ENCODE measurements at regions not wholly inside any gene's neighbourhood (a gene's known extent, or its start where the extent isn't known, plus 50 kb on each side); places are given as distances from the start of the nearest gene placed in this dataset.

DNA sequence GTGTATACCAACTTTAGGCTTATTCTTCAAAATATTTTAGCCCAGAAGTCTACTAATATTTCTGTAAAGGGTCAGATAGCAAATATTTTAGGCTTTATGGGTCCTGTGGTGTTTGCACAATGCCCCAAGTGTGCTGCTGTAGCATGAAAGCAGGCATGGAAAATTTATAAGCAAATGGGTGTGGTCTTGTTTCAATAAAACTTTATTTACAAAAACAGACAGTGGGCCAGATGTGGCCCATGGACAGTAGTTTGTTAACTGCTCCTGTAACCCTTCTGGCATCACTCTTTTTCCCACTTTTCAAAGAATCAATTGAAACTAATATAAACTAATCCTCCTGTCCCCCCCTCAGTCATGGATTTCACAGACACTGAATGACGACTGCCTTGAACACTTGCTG lies 410.7 kb downstream of the SHISA9 start:
- TF ChIP-seq, protein P1, sequence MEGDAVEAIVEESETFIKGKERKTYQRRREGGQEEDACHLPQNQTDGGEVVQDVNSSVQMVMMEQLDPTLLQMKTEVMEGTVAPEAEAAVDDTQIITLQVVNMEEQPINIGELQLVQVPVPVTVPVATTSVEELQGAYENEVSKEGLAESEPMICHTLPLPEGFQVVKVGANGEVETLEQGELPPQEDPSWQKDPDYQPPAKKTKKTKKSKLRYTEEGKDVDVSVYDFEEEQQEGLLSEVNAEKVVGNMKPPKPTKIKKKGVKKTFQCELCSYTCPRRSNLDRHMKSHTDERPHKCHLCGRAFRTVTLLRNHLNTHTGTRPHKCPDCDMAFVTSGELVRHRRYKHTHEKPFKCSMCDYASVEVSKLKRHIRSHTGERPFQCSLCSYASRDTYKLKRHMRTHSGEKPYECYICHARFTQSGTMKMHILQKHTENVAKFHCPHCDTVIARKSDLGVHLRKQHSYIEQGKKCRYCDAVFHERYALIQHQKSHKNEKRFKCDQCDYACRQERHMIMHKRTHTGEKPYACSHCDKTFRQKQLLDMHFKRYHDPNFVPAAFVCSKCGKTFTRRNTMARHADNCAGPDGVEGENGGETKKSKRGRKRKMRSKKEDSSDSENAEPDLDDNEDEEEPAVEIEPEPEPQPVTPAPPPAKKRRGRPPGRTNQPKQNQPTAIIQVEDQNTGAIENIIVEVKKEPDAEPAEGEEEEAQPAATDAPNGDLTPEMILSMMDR (tag by site-specific recombination; IDR thresholded peaks at IDR 0.05) = no peak
- TF ChIP-seq, protein P2, sequence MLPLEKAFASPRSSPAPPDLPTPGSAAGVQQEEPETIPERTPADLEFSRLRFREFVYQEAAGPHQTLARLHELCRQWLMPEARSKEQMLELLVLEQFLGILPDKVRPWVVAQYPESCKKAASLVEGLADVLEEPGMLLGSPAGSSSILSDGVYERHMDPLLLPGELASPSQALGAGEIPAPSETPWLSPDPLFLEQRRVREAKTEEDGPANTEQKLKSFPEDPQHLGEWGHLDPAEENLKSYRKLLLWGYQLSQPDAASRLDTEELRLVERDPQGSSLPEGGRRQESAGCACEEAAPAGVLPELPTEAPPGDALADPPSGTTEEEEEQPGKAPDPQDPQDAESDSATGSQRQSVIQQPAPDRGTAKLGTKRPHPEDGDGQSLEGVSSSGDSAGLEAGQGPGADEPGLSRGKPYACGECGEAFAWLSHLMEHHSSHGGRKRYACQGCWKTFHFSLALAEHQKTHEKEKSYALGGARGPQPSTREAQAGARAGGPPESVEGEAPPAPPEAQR (tag by site-specific recombination; IDR thresholded peaks at IDR 0.05) = no peak
